Stimulated activated CD4-positive, alpha-beta T cell treated with anti-CD3 and anti-CD28 coated beads, Interleukin-4, amount 100 ng/mL, for 48 hours (primary cell): ENCODE measurements at regions not wholly inside any gene's neighbourhood (a gene's known extent, or its start where the extent isn't known, plus 50 kb on each side); places are given as distances from the start of the nearest gene placed in this dataset.
"Not testable (repeated sequence)": the region's sequence is repeated elsewhere in the genome, so short reads cannot be mapped to it uniquely, and the experiment has no call there.

Source experiments
- DNase-seq, 2 donors: peaks; one replicate each; pipeline ENCODE4 v3.0.0-alpha.2; 2020; ENCODE audit warnings: low read depth in 2 of 2

DNA sequence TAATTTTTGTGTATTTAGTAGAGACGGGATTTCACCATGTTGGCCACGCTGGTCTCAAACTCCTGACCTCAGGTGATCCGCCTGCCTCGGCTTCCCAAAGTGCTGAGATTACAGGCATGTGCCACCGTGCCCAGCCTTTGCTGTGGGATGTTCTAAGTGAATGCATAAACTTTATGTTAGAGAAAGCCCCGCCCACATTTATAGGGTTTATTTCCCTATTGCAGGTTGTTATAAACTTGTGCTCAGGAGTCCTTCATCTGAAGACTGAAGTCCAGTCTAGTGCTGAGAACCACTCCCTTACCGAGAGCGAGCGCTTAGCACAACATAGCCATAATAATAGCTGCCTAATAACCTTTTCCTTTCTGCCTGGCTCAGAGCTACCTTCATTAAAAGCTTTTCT lies 75.4 kb upstream of the ZNF217 start:
- no peak for DNase-seq

DNA sequence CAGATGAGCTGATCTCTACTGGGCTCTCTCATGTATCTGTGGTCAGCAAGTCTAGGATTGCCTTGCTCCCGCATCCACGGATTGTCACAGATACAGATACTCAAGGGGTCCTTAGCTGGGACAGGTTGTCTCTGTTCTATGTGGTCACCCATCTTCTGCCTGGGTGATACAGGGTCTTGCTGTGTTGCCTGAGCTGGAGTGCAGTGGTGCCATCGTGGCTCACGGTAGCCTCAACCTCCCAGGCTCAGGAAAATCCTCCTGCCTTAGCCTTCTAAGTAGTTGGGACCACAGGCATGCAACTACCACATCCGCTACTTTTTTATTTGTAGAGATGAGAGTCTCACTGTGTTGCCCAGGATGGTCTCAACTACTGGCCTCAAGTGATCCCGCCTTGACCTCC lies 72.5 kb upstream of the ZNF217 start:
- no peak for DNase-seq

- DNase-seq: no peak
These were observed 70.5 kb upstream of the ZNF217 start for GRCh38 chr20:53664121-53664520.

- DNase-seq: not testable (repeated sequence)
These were observed 69.9 kb upstream of the ZNF217 start for GRCh38 chr20:53663521-53663920.

GRCh38 chr20:53662595-53662994 lies 69.0 kb upstream of the ZNF217 start:
- no peak for DNase-seq

- no peak for DNase-seq
These were observed 67.3 kb upstream of the ZNF217 start for GRCh38 chr20:53660947-53661381.

DNA sequence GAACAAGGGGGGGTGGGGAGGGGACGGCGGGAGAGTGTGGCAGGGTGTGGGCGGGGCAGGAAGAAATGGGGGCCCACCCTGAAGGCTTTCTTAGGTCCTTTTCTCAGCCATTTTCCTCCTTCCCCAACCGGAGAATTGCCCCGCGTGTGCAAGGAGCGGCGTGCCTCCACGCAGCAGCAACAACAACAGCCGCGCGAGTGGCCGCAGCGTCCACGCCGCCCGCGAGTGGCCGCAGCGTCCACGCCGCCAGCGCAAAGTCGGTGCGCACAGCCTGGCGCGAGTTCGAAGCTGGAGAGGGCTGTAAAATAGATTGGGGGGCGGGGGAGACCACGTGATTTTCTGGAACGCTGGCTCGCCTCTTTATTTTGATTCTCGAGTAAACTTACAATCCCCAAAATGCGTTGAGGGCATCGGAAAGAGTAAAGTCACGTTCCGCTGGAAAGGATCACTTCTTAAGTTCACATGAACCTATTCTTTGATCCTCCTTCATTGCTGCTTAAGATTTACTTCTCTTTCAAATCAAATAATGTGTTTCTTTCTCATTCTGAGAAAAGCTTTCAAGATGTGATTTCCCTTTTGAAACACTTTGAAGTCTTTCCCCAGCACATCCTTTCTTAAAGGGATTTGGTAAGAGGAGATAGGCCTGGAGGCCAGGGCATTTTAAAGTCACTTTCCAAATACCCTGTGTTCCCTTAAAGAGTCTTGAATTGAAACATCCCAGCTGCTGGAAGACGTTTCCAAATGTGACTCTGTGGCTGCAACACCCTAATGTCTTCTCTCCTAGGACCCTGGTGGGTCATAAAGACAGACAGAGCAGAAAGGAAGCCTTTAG lies 66.7 kb upstream of the ZNF217 start:
- peak; percentile 32 to 33 for DNase-seq

GRCh38 chr20:53658973-53659372 lies 65.3 kb upstream of the ZNF217 start:
- DNase-seq: no peak

DNA sequence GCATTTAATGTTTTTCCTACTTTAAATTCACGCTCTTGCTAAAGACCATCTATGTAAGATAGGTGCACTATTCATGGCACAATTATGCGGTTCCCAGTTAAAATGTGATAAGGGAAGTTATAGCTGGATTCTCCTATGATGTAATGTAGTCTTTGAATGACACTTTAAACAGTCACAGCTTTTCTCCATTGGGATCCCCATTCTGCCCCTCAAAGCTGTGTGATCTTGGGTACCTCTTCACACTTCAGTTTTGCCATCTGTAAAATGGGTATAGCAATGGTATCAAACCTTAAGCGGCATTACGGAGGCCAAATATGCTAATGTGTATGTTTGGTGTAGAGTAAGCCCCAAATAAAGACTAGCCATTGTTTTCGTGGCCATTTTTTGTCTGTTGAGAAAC lies 64.7 kb upstream of the ZNF217 start:
- no peak for DNase-seq

DNA sequence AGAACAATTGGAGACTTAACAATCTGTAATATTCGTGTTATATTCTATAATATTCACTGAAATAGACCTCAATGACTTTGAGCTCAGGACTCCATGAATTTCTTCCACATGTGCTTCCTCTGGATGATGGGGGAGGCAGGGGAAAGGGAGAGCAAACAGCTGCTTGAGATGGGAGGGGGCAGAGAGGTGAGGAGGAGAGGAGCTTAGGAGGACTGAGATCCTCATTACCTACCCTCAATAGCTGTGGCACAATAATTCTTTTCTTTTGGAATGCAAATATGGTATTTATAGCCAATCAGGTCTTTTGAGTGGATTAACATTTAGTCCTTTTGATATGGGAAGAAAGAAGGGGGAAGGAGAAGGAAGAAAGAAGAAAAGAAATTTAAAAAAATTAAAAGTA lies 64.1 kb upstream of the ZNF217 start:
- no peak for DNase-seq

DNA sequence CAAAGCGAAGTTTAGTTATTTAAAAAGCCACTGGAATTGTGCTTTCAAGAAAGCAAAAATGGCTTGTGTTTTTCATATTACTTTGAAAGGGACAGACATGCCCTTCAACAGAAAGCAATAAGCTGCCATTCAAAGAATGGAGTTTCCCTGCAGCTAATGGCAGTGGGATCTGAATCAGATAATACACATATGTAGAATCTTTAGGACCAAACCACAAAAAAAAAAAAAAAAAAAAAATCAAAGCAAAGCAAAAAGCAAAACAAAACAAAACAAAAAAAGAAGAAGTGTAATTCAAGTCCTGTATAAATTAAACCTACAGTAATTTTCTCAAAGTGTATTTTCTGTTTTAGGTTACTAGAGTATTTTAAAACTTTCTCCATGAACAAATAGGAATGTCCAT lies 63.6 kb upstream of the ZNF217 start:
- no peak for DNase-seq

- DNase-seq: no peak
These were observed 62.9 kb upstream of the ZNF217 start for GRCh38 chr20:53656293-53657202.

GRCh38 chr20:53655625-53656292 lies 62.1 kb upstream of the ZNF217 start:
- no peak for DNase-seq

DNA sequence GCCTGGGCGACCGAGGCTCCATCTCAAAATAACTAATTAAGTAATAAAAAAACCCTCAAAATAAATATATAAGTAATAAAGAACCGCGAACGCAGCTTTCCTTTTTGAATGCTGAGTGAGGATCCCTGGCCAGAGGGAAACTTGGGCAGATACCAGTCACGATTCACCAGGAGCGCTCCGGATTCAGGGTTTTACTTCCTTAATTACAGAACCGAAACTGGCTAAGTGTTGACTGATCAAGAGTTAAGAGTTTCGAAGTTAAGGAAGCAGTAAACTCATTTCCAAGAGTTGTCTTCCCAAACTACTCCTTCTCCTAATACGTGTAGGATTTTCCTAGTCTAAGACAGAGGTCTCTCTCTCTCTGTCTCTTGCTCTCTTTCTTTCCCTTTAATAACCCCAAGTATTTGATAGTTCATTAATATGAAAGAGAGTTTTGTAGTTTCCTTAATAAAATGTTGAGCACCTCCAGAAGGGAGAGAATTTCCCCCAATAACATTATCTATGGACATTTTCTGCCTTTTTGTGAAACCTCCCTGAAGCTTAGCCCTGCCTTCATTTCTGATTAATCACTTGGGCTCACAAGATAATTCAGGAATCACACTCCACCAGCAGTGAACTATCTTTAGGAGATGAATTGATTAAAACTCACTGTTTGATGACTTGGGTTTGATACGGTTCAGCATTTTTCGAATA lies 61.4 kb upstream of the ZNF217 start:
- no peak for DNase-seq

GRCh38 chr20:53654521-53654920 lies 60.9 kb upstream of the ZNF217 start:
- not testable (repeated sequence) for DNase-seq

GRCh38 chr20:53652859-53653517 lies 59.3 kb upstream of the ZNF217 start:
- no peak for DNase-seq

DNA sequence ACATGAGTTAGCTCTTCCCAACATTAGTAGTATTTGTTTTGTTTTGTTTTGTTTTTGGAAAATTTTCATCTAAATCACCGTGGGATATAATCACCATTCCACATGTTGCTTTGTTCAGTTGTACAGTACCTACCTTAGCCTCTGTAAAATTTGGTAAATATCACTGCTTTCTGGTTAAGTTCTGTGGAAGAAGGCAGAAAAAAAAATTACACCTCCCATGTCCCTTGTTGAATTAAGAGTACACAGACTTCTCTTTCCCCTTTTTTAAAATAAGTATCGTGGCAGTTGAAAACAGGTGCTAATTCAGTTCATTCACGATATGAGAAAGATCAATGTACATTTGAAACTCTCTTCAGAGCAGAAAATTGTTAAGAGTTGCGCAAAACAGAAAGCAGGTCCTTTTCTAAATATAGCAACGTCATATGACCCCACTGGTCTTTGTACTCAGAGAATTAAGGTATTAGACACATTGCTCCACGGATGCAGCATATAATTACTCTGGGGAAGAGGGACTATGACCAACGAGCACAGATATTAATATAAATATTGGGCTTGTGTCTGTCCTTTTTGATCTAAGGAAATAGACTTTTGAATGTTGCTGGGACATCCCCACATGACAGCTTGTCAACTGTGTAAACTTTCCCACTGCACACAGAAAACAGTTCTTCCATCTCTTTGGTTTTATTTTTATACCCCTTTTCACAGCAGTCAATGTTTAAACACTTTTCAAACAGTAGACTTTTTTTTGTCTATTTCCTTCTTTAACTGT lies 58.6 kb upstream of the ZNF217 start:
- DNase-seq: no peak

DNA sequence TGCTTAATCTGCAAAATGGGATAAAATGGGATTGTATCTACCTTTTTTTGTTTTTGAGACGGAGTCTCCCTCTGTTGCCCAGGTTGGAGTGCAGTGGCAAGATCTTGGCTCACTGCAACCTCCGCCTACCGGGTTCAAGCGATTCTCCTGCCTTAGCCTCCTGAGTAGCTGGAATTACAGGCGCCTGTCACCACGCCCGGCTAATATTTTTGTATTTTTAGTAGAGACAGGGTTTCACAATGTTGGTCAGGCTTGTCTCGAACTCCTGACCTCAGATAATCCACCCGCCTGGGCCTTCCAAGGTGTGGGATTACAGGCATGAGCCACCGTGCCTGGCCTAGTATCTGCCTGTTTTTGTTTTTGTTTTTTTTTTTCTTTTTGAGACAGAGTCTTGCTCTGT lies 55.9 kb upstream of the ZNF217 start:
- not testable (repeated sequence) for DNase-seq

GRCh38 chr20:53647286-53647821 lies 53.7 kb upstream of the ZNF217 start:
- DNase-seq: no peak

GRCh38 chr20:53646550-53646949 lies 52.9 kb upstream of the ZNF217 start:
- DNase-seq: no peak
